OCI-LY1 (cell line): ENCODE measurements at regions not wholly inside any gene's neighbourhood (a gene's known extent, or its start where the extent isn't known, plus 50 kb on each side); places are given as distances from the start of the nearest gene placed in this dataset.

ENCODE experiments used
- H2AFZ ChIP-seq: fragments of 200-600 bp; sonication (generic), shearing (Covaris generic); 2 replicates; pipeline ENCODE4 v1.6.0; 2014; ENCODE audit warnings: antibody characterized with exemption, mild to moderate bottlenecking, low read length
- H3F3A ChIP-seq: fragments of 200-600 bp; sonication (generic), shearing (Covaris generic); 2 replicates; pipeline ENCODE4 v1.6.0; 2014; ENCODE audit warnings: mild to moderate bottlenecking, antibody characterized with exemption, low read length, moderate library complexity; ENCODE audit not compliant: insufficient read depth
- H3K27ac ChIP-seq: fragments of 200-600 bp; sonication (generic); 2 replicates; pipeline ENCODE4 v1.5.1; 2014; ENCODE audit warnings: low read length, mixed run types, mild to moderate bottlenecking, low read depth; ENCODE audit not compliant: poor library complexity, severe bottlenecking
- H3K27me3 ChIP-seq: fragments of 200-600 bp; sonication (generic); 2 replicates; pipeline ENCODE4 v1.6.0; 2014; ENCODE audit warnings: antibody characterized with exemption, mild to moderate bottlenecking, low read length, moderate library complexity; ENCODE audit not compliant: insufficient read depth
- H3K36me3 ChIP-seq: fragments of 200-600 bp; sonication (generic); 2 replicates; pipeline ENCODE4 v1.6.1; 2014; ENCODE audit warnings: mild to moderate bottlenecking, antibody characterized with exemption, low read length, moderate library complexity, mixed read lengths; ENCODE audit not compliant: insufficient read depth
- H3K4me1 ChIP-seq: fragments of 200-600 bp; sonication (generic); 2 replicates; pipeline ENCODE4 v1.5.1; 2014; ENCODE audit warnings: mild to moderate bottlenecking, low read length, moderate library complexity; ENCODE audit not compliant: insufficient read depth, severe bottlenecking
- H3K4me2 ChIP-seq: fragments of 200-600 bp; sonication (generic), shearing (Covaris generic); 2 replicates; pipeline ENCODE4 v1.6.1; 2014; ENCODE audit warnings: low read length
- H3K4me3 ChIP-seq: fragments of 200-600 bp; sonication (generic); 2 replicates; pipeline ENCODE4 v1.5.1; 2014; ENCODE audit warnings: low read length, low read depth, mild to moderate bottlenecking, mixed read lengths; ENCODE audit not compliant: poor library complexity, severe bottlenecking
- H3K79me2 ChIP-seq: fragments of 200-600 bp; shearing (Covaris generic); 2 replicates; pipeline ENCODE4 v1.6.1; 2016; ENCODE audit warnings: mixed run types, low read length, mixed read lengths; ENCODE audit not compliant: insufficient read depth
- H3K9ac ChIP-seq: fragments of 200-600 bp; sonication (generic), shearing (Covaris generic); 2 replicates; pipeline ENCODE4 v1.6.1; 2014; ENCODE audit warnings: mild to moderate bottlenecking, low read length, mixed read lengths
- H3K9me2 ChIP-seq: fragments of 200-600 bp; sonication (generic), shearing (Covaris generic); 2 replicates; pipeline ENCODE4 v1.6.1; 2014; ENCODE audit warnings: low read depth, mild to moderate bottlenecking, low read length, mixed read lengths
- H3K9me3 ChIP-seq: fragments of 200-600 bp; shearing (Covaris generic); 2 replicates; pipeline ENCODE4 v1.6.1; 2014; ENCODE audit warnings: low read length, mixed read lengths
- H4K20me1 ChIP-seq: fragments of 200-600 bp; sonication (generic), shearing (Covaris generic); 2 replicates; pipeline ENCODE4 v1.6.0; 2016; ENCODE audit warnings: mild to moderate bottlenecking, low read length; ENCODE audit not compliant: insufficient read depth
- CTCF ChIP-seq: fragments of 200-600 bp; sonication (generic), shearing (Covaris generic); IDR thresholded peaks from 2 replicates; pipeline ENCODE4 v1.5.1; 2017; ENCODE audit warnings: mild to moderate bottlenecking, antibody characterized with exemption, low read length, moderate library complexity, mixed read lengths
- EZH2 ChIP-seq: fragments of 200-600 bp; sonication (generic), shearing (Covaris generic); IDR thresholded peaks from 2 replicates; pipeline ENCODE4 v1.8.0; 2017; ENCODE audit warnings: borderline replicate concordance, mixed run types, mild to moderate bottlenecking, antibody characterized with exemption, low read length, moderate library complexity, mixed read lengths

DNA sequence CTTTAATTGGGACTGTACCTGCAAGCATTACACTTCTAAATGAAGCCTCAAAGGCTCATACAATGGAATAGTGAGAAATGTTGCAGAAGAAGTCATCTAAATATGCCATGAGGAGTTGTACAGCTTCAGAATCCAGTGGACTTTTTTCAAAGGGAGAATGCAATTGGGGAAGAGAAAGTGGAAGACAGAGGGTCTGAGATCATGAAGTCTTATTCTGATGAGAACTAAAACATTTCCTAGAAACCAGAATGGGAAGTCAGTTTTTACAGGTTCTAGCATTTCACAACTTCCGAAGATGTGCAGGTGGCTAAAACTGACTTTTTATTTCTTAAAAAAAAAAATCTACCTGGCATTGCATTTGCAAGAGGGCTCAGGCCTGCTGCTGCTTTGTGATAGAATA lies 424.4 kb upstream of the RUNX1 start:
- no peaks in the 10 kb centered on the region for H3K79me2 ChIP-seq
- no peaks in the 10 kb centered on the region for H3K9me2 ChIP-seq
- H3K36me3 ChIP-seq, result no peaks in the 10 kb centered on the region
- H3F3A ChIP-seq, result no peaks in the 10 kb centered on the region
- no peak overlapping the region for H2AFZ ChIP-seq
- H3K4me2 ChIP-seq, result no peak overlapping the region
- H3K27me3 ChIP-seq, result 0 out of 2 replicates have a peak, but pooled peaks cover 3% of the 10 kb centered on the region
- no peak overlapping the region for H3K4me3 ChIP-seq
- no peak overlapping the region for H3K9ac ChIP-seq
- no peaks in the 10 kb centered on the region for H4K20me1 ChIP-seq
- TF ChIP-seq EZH2 (no peak), CTCF (no peak)
- no peak overlapping the region for H3K27ac ChIP-seq
- no peaks in the 10 kb centered on the region for H3K4me1 ChIP-seq
- no peaks in the 10 kb centered on the region for H3K9me3 ChIP-seq

DNA sequence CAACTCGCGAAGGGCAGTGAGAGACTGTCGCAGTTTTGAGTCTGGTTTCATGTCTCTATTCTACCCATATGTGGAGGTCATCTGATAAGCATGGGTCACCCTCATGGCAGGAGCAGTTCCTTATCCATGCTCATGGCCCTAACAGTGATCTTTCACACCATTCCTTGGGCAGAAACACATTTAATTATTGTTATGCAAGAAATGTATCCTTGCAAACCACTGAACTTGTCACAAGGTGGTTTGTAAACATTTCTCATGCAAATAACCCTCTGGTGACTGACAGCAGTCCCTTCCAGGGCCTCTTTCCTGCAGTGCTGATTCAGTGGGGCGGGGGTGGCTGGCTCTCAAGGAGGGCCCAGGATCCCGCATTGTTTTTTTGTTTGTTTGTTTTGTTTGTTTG lies 421.4 kb upstream of the RUNX1 start:
- Histone ChIP-seq H3F3A (no peaks in the 10 kb centered on the region), H4K20me1 (no peaks in the 10 kb centered on the region), H2AFZ (no peak overlapping the region), H3K4me2 (no peak overlapping the region), H3K9me2 (no peaks in the 10 kb centered on the region), H3K36me3 (no peaks in the 10 kb centered on the region), H3K27me3 (0 out of 2 replicates have a peak, but pooled peaks cover 3% of the 10 kb centered on the region), H3K9me3 (no peaks in the 10 kb centered on the region), H3K4me1 (no peaks in the 10 kb centered on the region), H3K27ac (no peak overlapping the region), H3K79me2 (no peaks in the 10 kb centered on the region), H3K9ac (no peak overlapping the region), H3K4me3 (no peak overlapping the region)
- TF ChIP-seq CTCF, result no peak
- TF ChIP-seq EZH2, result no peak

GRCh38 chr21:35469498-35469897 lies 420.4 kb upstream of the RUNX1 start:
- no peak for TF ChIP-seq EZH2
- TF ChIP-seq CTCF, result no peak
- H3K9me3 ChIP-seq, result no peaks in the 10 kb centered on the region
- no peak overlapping the region for H2AFZ ChIP-seq
- H3K9ac ChIP-seq, result no peak overlapping the region
- no peak overlapping the region for H3K27ac ChIP-seq
- no peaks in the 10 kb centered on the region for H3K9me2 ChIP-seq
- H3K4me2 ChIP-seq, result no peak overlapping the region
- H3K36me3 ChIP-seq, result no peaks in the 10 kb centered on the region
- no peaks in the 10 kb centered on the region for H4K20me1 ChIP-seq
- H3K79me2 ChIP-seq, result no peaks in the 10 kb centered on the region
- H3K4me3 ChIP-seq, result no peak overlapping the region
- H3K4me1 ChIP-seq, result no peaks in the 10 kb centered on the region
- H3K27me3 ChIP-seq, result 0 out of 2 replicates have a peak, but pooled peaks cover 3% of the 10 kb centered on the region
- H3F3A ChIP-seq, result no peaks in the 10 kb centered on the region
